ENCODE measurements at regions not wholly inside any gene's neighbourhood (a gene's known extent, or its start where the extent isn't known, plus 50 kb on each side); places are given as distances from the start of the nearest gene placed in this dataset.

DNA sequence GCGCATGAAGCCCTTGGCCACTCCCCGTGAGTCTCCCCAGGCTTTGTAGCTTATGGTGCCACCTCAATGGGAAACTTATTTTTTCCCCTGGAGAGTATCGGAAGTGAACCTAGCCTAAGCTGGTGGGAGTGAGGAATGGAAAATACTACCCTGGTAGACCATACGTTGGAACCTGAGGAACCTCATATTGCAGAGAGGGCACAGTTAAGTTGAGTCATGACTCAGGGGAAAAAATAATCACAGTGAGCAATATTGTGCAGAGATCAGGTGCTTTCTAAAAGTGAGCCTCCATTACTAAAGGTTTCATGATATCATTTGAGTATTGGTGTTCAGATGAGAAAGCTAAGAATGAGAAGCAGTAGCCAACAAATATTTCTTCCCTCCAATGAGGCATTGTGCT, 360.5 kb upstream of the NT5C1B start:
- TF ChIP-seq CTCF (IDR thresholded peaks at IDR 0.05) (no peak), POLR2A (IDR thresholded peaks at IDR 0.05) (no peak), POLR2AphosphoS5 (IDR thresholded peaks at IDR 0.05) (no peak), EP300 (IDR thresholded peaks at IDR 0.05) (no peak)

Data from upper lobe of left lung (tissue), 4 donors.